IMR-90 (cell line): ENCODE measurements at regions not wholly inside any gene's neighbourhood (a gene's known extent, or its start where the extent isn't known, plus 50 kb on each side); places are given as distances from the start of the nearest gene placed in this dataset.
"Not testable (repeated sequence)": the region's sequence is repeated elsewhere in the genome, so short reads cannot be mapped to it uniquely, and the experiment has no call there.

Experiments used
- BHLHE40 ChIP-seq: fragments of 150-350 bp; IDR thresholded peaks from 2 replicates; pipeline ENCODE4 v1.6.1; 2016; ENCODE audit warnings: mild to moderate bottlenecking, low read depth, low read length
- CTCF ChIP-seq: conservative IDR thresholded peaks from 2 replicates; pipeline ENCODE4 v1.5.1; 2012; ENCODE audit warnings: mild to moderate bottlenecking, low read depth, low read length, improper control_type of control experiment
- FOS ChIP-seq: fragments of 150-350 bp; IDR thresholded peaks from 2 replicates; pipeline ENCODE4 v1.6.1; 2016; ENCODE audit warnings: low read depth, low read length
- MXI1 ChIP-seq: IDR thresholded peaks from 2 replicates; pipeline ENCODE4 v1.6.1; 2012; ENCODE audit warnings: low read depth, mild to moderate bottlenecking, low read length, moderate library complexity, borderline replicate concordance
- POLR2A ChIP-seq: IDR thresholded peaks from 2 replicates; pipeline ENCODE4 v1.6.1; 2012; ENCODE audit warnings: mild to moderate bottlenecking, low read depth, low read length
- RAD21 ChIP-seq: IDR thresholded peaks from 2 replicates; pipeline ENCODE4 v1.6.1; 2012; ENCODE audit warnings: low read length, improper control_type of control experiment
- RFX5 ChIP-seq: IDR thresholded peaks from 2 replicates; pipeline ENCODE4 v1.8.0; 2012; ENCODE audit warnings: low read depth, mild to moderate bottlenecking, low read length, moderate library complexity
- SMC3 ChIP-seq: fragments of 150-350 bp; IDR thresholded peaks from 2 replicates; pipeline ENCODE4 v1.6.1; 2016; ENCODE audit warnings: low read depth, mild to moderate bottlenecking, antibody characterized with exemption, low read length, moderate library complexity
- TF ChIP-seq, protein P1 (sequence below): fragments of 150-350 bp; IDR thresholded peaks from 2 replicates; pipeline ENCODE4 v1.6.1; 2016; ENCODE audit warnings: low read depth, mild to moderate bottlenecking, low read length, moderate library complexity, borderline replicate concordance
- TF ChIP-seq, protein P2 (sequence below): fragments of 150-350 bp; IDR thresholded peaks from 2 replicates; pipeline ENCODE4 v1.6.1; 2017; ENCODE audit warnings: mild to moderate bottlenecking, antibody characterized with exemption, low read length, low read depth

DNA sequence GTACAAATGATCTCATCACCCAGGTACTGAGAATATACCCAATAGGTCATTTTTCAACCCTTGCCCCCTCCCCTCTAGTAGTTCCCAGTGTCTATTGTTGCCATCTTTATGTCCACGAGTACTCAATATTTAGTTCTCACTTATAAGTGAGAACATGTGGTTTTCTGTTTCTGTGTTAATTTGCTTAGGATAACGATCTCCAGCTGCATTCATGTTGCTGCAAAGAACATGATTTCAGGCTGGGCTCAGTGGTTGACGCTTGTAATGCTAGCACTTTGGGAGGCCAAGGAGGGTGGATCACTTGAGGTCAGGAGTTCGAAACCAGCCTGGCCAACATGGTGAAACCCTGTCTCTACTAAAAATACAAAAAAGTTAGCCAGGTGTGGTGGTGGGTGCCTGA lies 575.0 kb upstream of the NRP1 start:
- not testable (repeated sequence) for TF ChIP-seq MXI1, FOS, CTCF, RFX5, POLR2A, SMC3, BHLHE40, RAD21
- TF ChIP-seq, protein P1, sequence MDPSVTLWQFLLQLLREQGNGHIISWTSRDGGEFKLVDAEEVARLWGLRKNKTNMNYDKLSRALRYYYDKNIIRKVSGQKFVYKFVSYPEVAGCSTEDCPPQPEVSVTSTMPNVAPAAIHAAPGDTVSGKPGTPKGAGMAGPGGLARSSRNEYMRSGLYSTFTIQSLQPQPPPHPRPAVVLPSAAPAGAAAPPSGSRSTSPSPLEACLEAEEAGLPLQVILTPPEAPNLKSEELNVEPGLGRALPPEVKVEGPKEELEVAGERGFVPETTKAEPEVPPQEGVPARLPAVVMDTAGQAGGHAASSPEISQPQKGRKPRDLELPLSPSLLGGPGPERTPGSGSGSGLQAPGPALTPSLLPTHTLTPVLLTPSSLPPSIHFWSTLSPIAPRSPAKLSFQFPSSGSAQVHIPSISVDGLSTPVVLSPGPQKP = not testable (repeated sequence)
- TF ChIP-seq, protein P2, sequence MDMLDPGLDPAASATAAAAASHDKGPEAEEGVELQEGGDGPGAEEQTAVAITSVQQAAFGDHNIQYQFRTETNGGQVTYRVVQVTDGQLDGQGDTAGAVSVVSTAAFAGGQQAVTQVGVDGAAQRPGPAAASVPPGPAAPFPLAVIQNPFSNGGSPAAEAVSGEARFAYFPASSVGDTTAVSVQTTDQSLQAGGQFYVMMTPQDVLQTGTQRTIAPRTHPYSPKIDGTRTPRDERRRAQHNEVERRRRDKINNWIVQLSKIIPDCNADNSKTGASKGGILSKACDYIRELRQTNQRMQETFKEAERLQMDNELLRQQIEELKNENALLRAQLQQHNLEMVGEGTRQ = not testable (repeated sequence)
